ENCODE measurements at regions not wholly inside any gene's neighbourhood (a gene's known extent, or its start where the extent isn't known, plus 50 kb on each side); places are given as distances from the start of the nearest gene placed in this dataset.

GRCh38 chr2:204223544-204223943, 287.0 kb downstream of the ICOS start:
- no peak overlapping the region for H3K4me3 Mint-ChIP-seq
- DNase-seq: no peak

GRCh38 chr2:204225671-204226073, 289.1 kb downstream of the ICOS start:
- no peaks in the 10 kb centered on the region for H3K36me3 Mint-ChIP-seq
- H3K4me1 Mint-ChIP-seq: no peaks in the 10 kb centered on the region
- no peak overlapping the region for H3K27ac Mint-ChIP-seq
- no peak for DNase-seq
- H3K27me3 Mint-ChIP-seq: peaks cover 14% of the 10 kb centered on the region
- H3K4me3 Mint-ChIP-seq: no peak overlapping the region
- H3K9me3 Mint-ChIP-seq: no peaks in the 10 kb centered on the region

More at GRCh38 chr2:204223544-204223943, 287.0 kb downstream of the ICOS start:
- Mint-ChIP-seq H3K4me1 (no peaks in the 10 kb centered on the region), H3K27me3 (peaks cover 10% of the 10 kb centered on the region), H3K36me3 (no peaks in the 10 kb centered on the region), H3K9me3 (no peaks in the 10 kb centered on the region), H3K27ac (no peak overlapping the region)

- no peak for DNase-seq
- Mint-ChIP-seq H3K4me1 (no peaks in the 10 kb centered on the region), H3K27ac (no peak overlapping the region), H3K36me3 (no peaks in the 10 kb centered on the region), H3K9me3 (no peaks in the 10 kb centered on the region), H3K27me3 (peaks cover 14% of the 10 kb centered on the region), H3K4me3 (no peak overlapping the region)
Observed at GRCh38 chr2:204226305-204226880, 289.8 kb downstream of the ICOS start.

GRCh38 chr2:204228169-204228886, 291.8 kb downstream of the ICOS start:
- H3K36me3 Mint-ChIP-seq: no peaks in the 10 kb centered on the region
- peaks cover 14% of the 10 kb centered on the region for H3K27me3 Mint-ChIP-seq
- no peak for DNase-seq
- H3K27ac Mint-ChIP-seq: no peak overlapping the region
- H3K4me1 Mint-ChIP-seq: no peaks in the 10 kb centered on the region
- no peak overlapping the region for H3K4me3 Mint-ChIP-seq
- no peaks in the 10 kb centered on the region for H3K9me3 Mint-ChIP-seq

- Mint-ChIP-seq H3K4me1 (no peaks in the 10 kb centered on the region), H3K9me3 (peaks cover 1% of the 10 kb centered on the region), H3K27ac (no peak overlapping the region), H3K36me3 (no peaks in the 10 kb centered on the region), H3K4me3 (no peak overlapping the region), H3K27me3 (no peaks in the 10 kb centered on the region)
- no peak for DNase-seq
Observed at GRCh38 chr2:204234248-204234647, 297.7 kb downstream of the ICOS start.

GRCh38 chr2:204234879-204235278, 298.3 kb downstream of the ICOS start:
- no peak for DNase-seq
- Mint-ChIP-seq H3K4me1 (no peaks in the 10 kb centered on the region), H3K27me3 (no peaks in the 10 kb centered on the region), H3K27ac (no peak overlapping the region), H3K9me3 (peaks cover 1% of the 10 kb centered on the region), H3K4me3 (no peak overlapping the region), H3K36me3 (no peaks in the 10 kb centered on the region)

- H3K27me3 Mint-ChIP-seq: no peaks in the 10 kb centered on the region
- no peak overlapping the region for H3K27ac Mint-ChIP-seq
- H3K4me1 Mint-ChIP-seq: peaks cover under 1% of the 10 kb centered on the region
- H3K4me3 Mint-ChIP-seq: no peak overlapping the region
- peaks cover 1% of the 10 kb centered on the region for H3K9me3 Mint-ChIP-seq
- H3K36me3 Mint-ChIP-seq: no peaks in the 10 kb centered on the region
- DNase-seq: no peak
Observed at GRCh38 chr2:204237416-204237815, 300.9 kb downstream of the ICOS start.

- Mint-ChIP-seq H3K4me1 (peaks cover 9% of the 10 kb centered on the region), H3K4me3 (no peak overlapping the region), H3K27me3 (no peaks in the 10 kb centered on the region), H3K9me3 (peaks cover 1% of the 10 kb centered on the region), H3K27ac (no peak overlapping the region), H3K36me3 (no peaks in the 10 kb centered on the region)
- DNase-seq: no peak
Observed at GRCh38 chr2:204239411-204240165, 303.0 kb downstream of the ICOS start.

GRCh38 chr2:204240961-204241360, 304.3 kb upstream of the PARD3B start:
- H3K27me3 Mint-ChIP-seq: no peaks in the 10 kb centered on the region
- DNase-seq: no peak
- H3K4me3 Mint-ChIP-seq: no peak overlapping the region
- peaks cover 9% of the 10 kb centered on the region for H3K4me1 Mint-ChIP-seq
- no peak overlapping the region for H3K27ac Mint-ChIP-seq
- no peaks in the 10 kb centered on the region for H3K36me3 Mint-ChIP-seq
- no peaks in the 10 kb centered on the region for H3K9me3 Mint-ChIP-seq

- Mint-ChIP-seq H3K9me3 (no peaks in the 10 kb centered on the region), H3K36me3 (no peaks in the 10 kb centered on the region), H3K27ac (no peak overlapping the region), H3K4me3 (no peak overlapping the region), H3K4me1 (no peaks in the 10 kb centered on the region), H3K27me3 (peaks cover 26% of the 10 kb centered on the region)
- no peak for DNase-seq
Observed at GRCh38 chr2:204249437-204249836, 295.8 kb upstream of the PARD3B start.

- Mint-ChIP-seq H3K9me3 (no peaks in the 10 kb centered on the region), H3K36me3 (no peaks in the 10 kb centered on the region), H3K4me1 (no peaks in the 10 kb centered on the region), H3K27me3 (peaks cover 26% of the 10 kb centered on the region), H3K4me3 (no peak overlapping the region), H3K27ac (no peak overlapping the region)
- DNase-seq: no peak
Observed at GRCh38 chr2:204250692-204251091, 294.6 kb upstream of the PARD3B start.

GRCh38 chr2:204251158-204251997, 293.9 kb upstream of the PARD3B start:
- Mint-ChIP-seq H3K4me1 (no peaks in the 10 kb centered on the region), H3K27me3 (peaks cover 26% of the 10 kb centered on the region), H3K9me3 (no peaks in the 10 kb centered on the region), H3K36me3 (no peaks in the 10 kb centered on the region), H3K27ac (no peak overlapping the region), H3K4me3 (no peak overlapping the region)
- DNase-seq: peak; percentile 37

- no peak for DNase-seq
- Mint-ChIP-seq H3K27ac (no peak overlapping the region), H3K36me3 (no peaks in the 10 kb centered on the region), H3K4me3 (no peak overlapping the region), H3K4me1 (no peaks in the 10 kb centered on the region), H3K27me3 (peaks cover 26% of the 10 kb centered on the region), H3K9me3 (no peaks in the 10 kb centered on the region)
Observed at GRCh38 chr2:204251998-204252376, 293.3 kb upstream of the PARD3B start.

GRCh38 chr2:204255071-204255470, 290.2 kb upstream of the PARD3B start:
- DNase-seq: no peak
- Mint-ChIP-seq H3K27me3 (peaks cover 25% of the 10 kb centered on the region), H3K27ac (no peak overlapping the region), H3K4me3 (no peak overlapping the region), H3K4me1 (no peaks in the 10 kb centered on the region), H3K36me3 (no peaks in the 10 kb centered on the region), H3K9me3 (no peaks in the 10 kb centered on the region)

GRCh38 chr2:204255526-204255925, 289.7 kb upstream of the PARD3B start:
- no peak overlapping the region for H3K4me3 Mint-ChIP-seq
- H3K36me3 Mint-ChIP-seq: no peaks in the 10 kb centered on the region
- peaks cover 25% of the 10 kb centered on the region for H3K27me3 Mint-ChIP-seq
- no peaks in the 10 kb centered on the region for H3K4me1 Mint-ChIP-seq
- H3K27ac Mint-ChIP-seq: no peak overlapping the region
- DNase-seq: no peak
- no peaks in the 10 kb centered on the region for H3K9me3 Mint-ChIP-seq
